Activated CD4-positive, alpha-beta memory T cell treated with anti-CD3 and anti-CD28 coated beads, Interleukin-2, amount 10 ng/mL, durations not matched to agents 7 days and 5 days (primary cell): ENCODE measurements at regions not wholly inside any gene's neighbourhood (a gene's known extent, or its start where the extent isn't known, plus 50 kb on each side); places are given as distances from the start of the nearest gene placed in this dataset.

Source experiments
- CTCF ChIA-PET: fragments of 350-600 bp; sonication (Branson Sonifier 250); formaldehyde crosslinking; loops from one replicate; lab custom pipeline; 2021; ENCODE audit warnings: antibody characterized with exemption, inconsistent platforms; lab: Charles Lee
- POLR2A ChIA-PET: fragments of 350-600 bp; sonication (Branson Sonifier 250); formaldehyde crosslinking; loops from one replicate; lab custom pipeline; 2021; ENCODE audit warnings: antibody characterized with exemption; lab: Charles Lee
- DNase-seq: peaks from one replicate; pipeline ENCODE4 v3.0.0-alpha.2; 2020
- H3K27ac Mint-ChIP-seq: one replicate; pipeline ENCODE4 v1.8.0; 2021; ENCODE audit warnings: mild to moderate bottlenecking, mixed read lengths
- H3K27me3 Mint-ChIP-seq: one replicate; pipeline ENCODE4 v1.8.0; 2021; ENCODE audit warnings: mixed read lengths
- H3K36me3 Mint-ChIP-seq: one replicate; pipeline ENCODE4 v1.8.0; 2021; ENCODE audit warnings: low read depth, mixed read lengths
- H3K4me1 Mint-ChIP-seq: one replicate; pipeline ENCODE4 v1.8.0; 2021; ENCODE audit warnings: mixed read lengths
- H3K4me3 Mint-ChIP-seq: one replicate; pipeline ENCODE4 v1.8.0; 2021; ENCODE audit warnings: mild to moderate bottlenecking, mixed read lengths
- H3K9me3 Mint-ChIP-seq: one replicate; pipeline ENCODE4 v1.8.0; 2021; ENCODE audit warnings: mixed read lengths

- no peak for DNase-seq
- Mint-ChIP-seq H3K27ac (no peak overlapping the region), H3K27me3 (no peaks in the 10 kb centered on the region), H3K4me3 (no peak overlapping the region), H3K9me3 (no peaks in the 10 kb centered on the region), H3K36me3 (peaks cover 19% of the 10 kb centered on the region), H3K4me1 (peaks cover 23% of the 10 kb centered on the region)
- POLR2A ChIA-PET = interaction anchor here (1.6 kb wide), 1 partner anchor 13 kb away, joined by 3 read pairs; no protein-coding TSS in a partner anchor
- CTCF ChIA-PET = no interaction called here
These were observed 54.4 kb downstream of the NIBAN1 start for GRCh38 chr1:184919892-184920291.

- Mint-ChIP-seq H3K36me3 (peaks cover 21% of the 10 kb centered on the region), H3K27ac (no peak overlapping the region), H3K4me1 (peaks cover 23% of the 10 kb centered on the region), H3K27me3 (no peaks in the 10 kb centered on the region), H3K4me3 (no peak overlapping the region), H3K9me3 (no peaks in the 10 kb centered on the region)
- DNase-seq = no peak
- POLR2A ChIA-PET = interaction anchor here (1.6 kb wide), 1 partner anchor 57 kb away, joined by 4 read pairs; no protein-coding TSS in a partner anchor
- CTCF ChIA-PET = no interaction called here
These were observed 58.7 kb downstream of the NIBAN1 start for GRCh38 chr1:184915463-184916090.

GRCh38 chr1:184914149-184914548, 60.2 kb downstream of the NIBAN1 start:
- H3K36me3 Mint-ChIP-seq = peaks cover 23% of the 10 kb centered on the region
- peaks cover 14% of the 10 kb centered on the region for H3K4me1 Mint-ChIP-seq
- no peaks in the 10 kb centered on the region for H3K27me3 Mint-ChIP-seq
- no peaks in the 10 kb centered on the region for H3K9me3 Mint-ChIP-seq
- no peak for DNase-seq
- ChIA-PET CTCF (no interaction called here), POLR2A (no interaction called here)
- no peak overlapping the region for H3K27ac Mint-ChIP-seq
- no peak overlapping the region for H3K4me3 Mint-ChIP-seq

- ChIA-PET CTCF (no interaction called here), POLR2A (no interaction called here)
- no peak overlapping the region for H3K4me3 Mint-ChIP-seq
- DNase-seq = no peak
- H3K9me3 Mint-ChIP-seq = no peaks in the 10 kb centered on the region
- peaks cover 3% of the 10 kb centered on the region for H3K4me1 Mint-ChIP-seq
- H3K36me3 Mint-ChIP-seq = peaks cover 18% of the 10 kb centered on the region
- no peak overlapping the region for H3K27ac Mint-ChIP-seq
- H3K27me3 Mint-ChIP-seq = no peaks in the 10 kb centered on the region
These were observed 61.9 kb downstream of the NIBAN1 start for GRCh38 chr1:184912392-184912791.

- no peaks in the 10 kb centered on the region for H3K9me3 Mint-ChIP-seq
These were observed 62.5 kb downstream of the NIBAN1 start for GRCh38 chr1:184911830-184912229.

GRCh38 chr1:184911103-184911745, 63.1 kb downstream of the NIBAN1 start:
- H3K9me3 Mint-ChIP-seq = no peaks in the 10 kb centered on the region
- H3K4me3 Mint-ChIP-seq = no peak overlapping the region
- ChIA-PET POLR2A (no interaction called here), CTCF (interaction anchor here (0.7 to 0.8 kb wide), 2 partner anchors 55 to 61 kb away, joined by 3 read pairs; no protein-coding TSS in a partner anchor)
- H3K27me3 Mint-ChIP-seq = no peaks in the 10 kb centered on the region
- H3K36me3 Mint-ChIP-seq = peaks cover 18% of the 10 kb centered on the region
- no peaks in the 10 kb centered on the region for H3K4me1 Mint-ChIP-seq
- DNase-seq = no peak
- no peak overlapping the region for H3K27ac Mint-ChIP-seq

More at GRCh38 chr1:184911830-184912229, 62.5 kb downstream of the NIBAN1 start:
- H3K27me3 Mint-ChIP-seq = no peaks in the 10 kb centered on the region
- peaks cover 18% of the 10 kb centered on the region for H3K36me3 Mint-ChIP-seq
- POLR2A ChIA-PET = no interaction called here
- CTCF ChIA-PET = interaction anchor here (0.7 to 0.8 kb wide), 2 partner anchors 54 to 61 kb away, joined by 3 read pairs; no protein-coding TSS in a partner anchor
- peaks cover 2% of the 10 kb centered on the region for H3K4me1 Mint-ChIP-seq
- no peak overlapping the region for H3K4me3 Mint-ChIP-seq
- no peak overlapping the region for H3K27ac Mint-ChIP-seq
- no peak for DNase-seq

- no peak for DNase-seq
- H3K4me3 Mint-ChIP-seq = no peak overlapping the region
- H3K27ac Mint-ChIP-seq = no peak overlapping the region
- H3K9me3 Mint-ChIP-seq = no peaks in the 10 kb centered on the region
- POLR2A ChIA-PET = no interaction called here
- H3K4me1 Mint-ChIP-seq = peaks cover under 1% of the 10 kb centered on the region
- peaks cover 18% of the 10 kb centered on the region for H3K36me3 Mint-ChIP-seq
- no peaks in the 10 kb centered on the region for H3K27me3 Mint-ChIP-seq
- CTCF ChIA-PET = no interaction called here
These were observed 63.6 kb downstream of the NIBAN1 start for GRCh38 chr1:184910691-184911091.

GRCh38 chr1:184910005-184910404, 64.3 kb downstream of the NIBAN1 start:
- POLR2A ChIA-PET = no interaction called here
- H3K4me3 Mint-ChIP-seq = no peak overlapping the region
- H3K4me1 Mint-ChIP-seq = peaks cover 7% of the 10 kb centered on the region
- CTCF ChIA-PET = interaction anchor here (1.0 kb wide), 1 partner anchor 105 kb away, joined by 4 read pairs; no protein-coding TSS in a partner anchor
- no peaks in the 10 kb centered on the region for H3K9me3 Mint-ChIP-seq
- DNase-seq = no peak
- H3K36me3 Mint-ChIP-seq = peaks cover 17% of the 10 kb centered on the region
- H3K27me3 Mint-ChIP-seq = no peaks in the 10 kb centered on the region
- H3K27ac Mint-ChIP-seq = no peak overlapping the region

- Mint-ChIP-seq H3K27me3 (no peaks in the 10 kb centered on the region), H3K4me3 (no peak overlapping the region), H3K27ac (no peak overlapping the region), H3K36me3 (peaks cover 22% of the 10 kb centered on the region), H3K4me1 (peaks cover 12% of the 10 kb centered on the region), H3K9me3 (peaks cover 3% of the 10 kb centered on the region)
- ChIA-PET POLR2A (no interaction called here), CTCF (interaction anchor here (1.0 to 1.6 kb wide), 2 partner anchors 42 to 104 kb away, joined by 3 to 4 read pairs; no protein-coding TSS in a partner anchor)
- DNase-seq = no peak
These were observed 65.3 kb downstream of the NIBAN1 start for GRCh38 chr1:184909019-184909418.

- Mint-ChIP-seq H3K4me3 (no peak overlapping the region), H3K27ac (no peak overlapping the region), H3K9me3 (peaks cover 3% of the 10 kb centered on the region), H3K36me3 (peaks cover 22% of the 10 kb centered on the region), H3K4me1 (peaks cover 12% of the 10 kb centered on the region), H3K27me3 (no peaks in the 10 kb centered on the region)
- ChIA-PET POLR2A (interaction anchor here (0.9 kb wide), 1 partner anchor 42 kb away, joined by 5 read pairs; no protein-coding TSS in a partner anchor), CTCF (interaction anchor here (1.6 kb wide), 1 partner anchor 41 kb away, joined by 3 read pairs; no protein-coding TSS in a partner anchor)
- DNase-seq = no peak
These were observed 65.8 kb downstream of the NIBAN1 start for GRCh38 chr1:184908506-184908905.

GRCh38 chr1:184907500-184907899, 66.8 kb downstream of the NIBAN1 start:
- Mint-ChIP-seq H3K4me3 (no peak overlapping the region), H3K9me3 (peaks cover 3% of the 10 kb centered on the region), H3K27me3 (no peaks in the 10 kb centered on the region), H3K27ac (no peak overlapping the region), H3K4me1 (peaks cover 12% of the 10 kb centered on the region), H3K36me3 (peaks cover 26% of the 10 kb centered on the region)
- POLR2A ChIA-PET = interaction anchor here (0.9 kb wide), 1 partner anchor 11 kb away, joined by 3 read pairs; no protein-coding TSS in a partner anchor
- DNase-seq = no peak
- CTCF ChIA-PET = no interaction called here

- Mint-ChIP-seq H3K4me3 (no peak overlapping the region), H3K27me3 (no peaks in the 10 kb centered on the region), H3K4me1 (peaks cover 12% of the 10 kb centered on the region), H3K9me3 (peaks cover 3% of the 10 kb centered on the region), H3K27ac (no peak overlapping the region), H3K36me3 (peaks cover 26% of the 10 kb centered on the region)
- CTCF ChIA-PET = interaction anchor here (1.1 kb wide), 1 partner anchor 54 kb away, joined by 3 read pairs; no protein-coding TSS in a partner anchor
- DNase-seq = no peak
- POLR2A ChIA-PET = interaction anchor here (0.9 kb wide), 1 partner anchor 12 kb away, joined by 3 read pairs; no protein-coding TSS in a partner anchor
These were observed 67.5 kb downstream of the NIBAN1 start for GRCh38 chr1:184906761-184907160.
